SIG-M5 treated with dmso at 0.1 percent for 504 hours (cell line): ENCODE measurements at regions not wholly inside any gene's neighbourhood (a gene's known extent, or its start where the extent isn't known, plus 50 kb on each side); places are given as distances from the start of the nearest gene placed in this dataset.
"Not testable (repeated sequence)": the region's sequence is repeated elsewhere in the genome, so short reads cannot be mapped to it uniquely, and the experiment has no call there.

Source experiments
- DNase-seq: peaks from one replicate; lab custom pipeline; 2025; ENCODE audit not compliant: unreplicated experiment; lab: John Stamatoyannopoulos, UW

DNA sequence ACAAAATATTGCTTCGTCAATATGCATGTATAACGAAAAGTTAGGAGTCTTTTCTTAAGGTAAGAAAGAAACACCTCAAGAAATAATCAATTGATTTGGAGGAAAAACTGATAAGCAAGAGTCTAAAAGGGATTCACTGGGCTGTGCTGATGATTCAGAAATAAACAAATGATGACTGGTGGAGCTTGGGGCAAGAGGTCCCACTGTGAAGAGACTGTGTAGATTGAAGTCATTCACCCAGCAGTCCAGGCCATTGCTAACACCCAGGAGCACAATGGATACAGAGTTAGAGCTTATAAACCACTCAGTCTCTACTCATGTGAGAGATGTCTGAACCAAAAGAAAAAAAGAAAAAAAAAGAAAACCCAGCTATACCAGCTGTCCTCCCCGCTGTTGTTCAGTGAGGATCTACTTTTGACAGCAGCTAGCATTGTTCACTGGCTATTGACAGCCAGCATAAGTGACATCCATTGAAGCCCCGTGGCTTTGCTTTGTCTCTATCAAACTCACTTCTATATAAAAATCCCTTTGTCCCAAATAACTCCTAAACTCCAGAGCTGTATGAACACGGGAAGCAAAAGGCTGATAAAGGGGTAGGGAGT lies 255.5 kb downstream of the KCTD12 start:
- no peak for DNase-seq

DNA sequence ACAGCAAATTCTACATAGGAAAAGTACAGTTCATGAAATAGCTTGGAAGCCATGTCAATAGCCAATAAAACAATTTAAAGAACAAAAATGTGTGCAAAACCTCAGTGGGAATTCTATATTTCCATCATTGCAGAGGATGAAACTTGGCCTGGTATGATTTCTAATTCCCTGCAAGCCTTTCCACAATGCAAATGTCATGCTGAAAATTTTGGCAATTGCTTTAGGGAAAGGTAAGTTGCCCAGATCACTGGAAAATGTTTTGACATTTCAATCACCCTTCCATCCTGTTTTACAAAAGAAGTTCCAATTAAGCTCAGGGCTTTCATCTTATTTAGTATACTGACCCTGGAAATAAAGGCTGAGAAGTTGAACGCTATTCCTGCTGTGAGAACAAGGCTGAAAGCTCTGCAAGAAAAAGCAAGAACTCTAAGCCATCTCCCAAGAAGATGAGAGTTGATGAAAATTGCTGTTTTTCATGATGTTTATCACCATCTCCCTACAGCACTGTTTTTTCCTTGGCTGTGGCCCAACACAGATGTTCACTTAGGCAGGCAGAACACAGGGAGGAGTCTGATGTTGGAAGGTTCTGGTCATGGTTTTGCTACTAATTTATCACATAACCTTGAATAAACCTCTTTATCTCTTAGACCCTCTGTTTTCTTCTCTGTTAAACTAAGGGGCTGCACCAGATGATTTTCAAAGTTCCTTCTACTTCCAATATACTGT lies 263.7 kb downstream of the KCTD12 start:
- no peak for DNase-seq

- DNase-seq, result no peak
Observed at GRCh38 chr13:76621705-76622104, 264.5 kb downstream of the KCTD12 start.

GRCh38 chr13:76620036-76620435 lies 266.2 kb downstream of the KCTD12 start:
- no peak for DNase-seq

- DNase-seq, result no peak
Observed at GRCh38 chr13:76619631-76620030, 266.6 kb downstream of the KCTD12 start.

GRCh38 chr13:76610819-76611415 lies 275.3 kb downstream of the KCTD12 start:
- no peak for DNase-seq

- DNase-seq, result no peak
Observed at GRCh38 chr13:76609643-76610042, 276.6 kb downstream of the KCTD12 start.

GRCh38 chr13:76607866-76608265 lies 278.3 kb downstream of the KCTD12 start:
- DNase-seq, result no peak

- DNase-seq, result no peak
Observed at GRCh38 chr13:76600081-76600480, 286.1 kb downstream of the KCTD12 start.

DNA sequence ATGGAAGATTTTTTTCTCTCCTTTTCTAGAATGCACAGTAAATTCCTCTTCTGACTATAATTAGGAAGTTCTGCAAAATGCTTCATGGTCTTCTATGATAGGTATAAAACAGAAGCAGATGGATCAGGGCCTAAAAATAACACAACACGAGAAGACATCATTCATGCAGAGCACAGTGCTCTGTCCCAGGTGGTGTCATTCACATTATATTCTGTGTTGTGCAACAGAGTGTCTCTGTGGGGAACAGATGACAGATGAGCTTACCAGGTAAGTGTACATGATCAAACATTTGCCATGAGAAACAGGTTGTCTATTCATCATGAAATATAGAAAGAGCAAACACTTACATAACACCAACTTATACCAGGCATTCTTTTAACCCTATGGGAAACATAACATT lies 288.3 kb downstream of the KCTD12 start:
- DNase-seq, result no peak

DNA sequence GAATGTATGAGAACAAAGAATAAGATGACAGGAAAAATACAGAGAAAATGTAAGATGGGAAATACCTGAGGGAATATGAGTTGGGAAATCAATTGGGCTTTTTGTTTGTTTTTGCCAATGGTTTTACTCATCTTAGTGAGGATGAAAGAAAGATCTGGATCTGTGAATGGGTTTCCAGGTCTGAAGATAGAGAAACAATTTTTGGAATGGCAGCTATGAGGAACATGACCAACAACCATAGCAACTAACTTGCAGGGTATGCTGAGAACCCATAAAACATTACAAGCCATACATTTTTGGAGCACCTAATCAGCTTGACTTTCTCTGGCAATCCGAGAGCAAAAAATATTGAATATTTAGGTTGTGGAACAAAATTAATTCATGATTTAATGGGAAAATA lies 290.0 kb downstream of the KCTD12 start:
- DNase-seq, result no peak

GRCh38 chr13:76594435-76594834 lies 291.8 kb downstream of the KCTD12 start:
- no peak for DNase-seq

DNA sequence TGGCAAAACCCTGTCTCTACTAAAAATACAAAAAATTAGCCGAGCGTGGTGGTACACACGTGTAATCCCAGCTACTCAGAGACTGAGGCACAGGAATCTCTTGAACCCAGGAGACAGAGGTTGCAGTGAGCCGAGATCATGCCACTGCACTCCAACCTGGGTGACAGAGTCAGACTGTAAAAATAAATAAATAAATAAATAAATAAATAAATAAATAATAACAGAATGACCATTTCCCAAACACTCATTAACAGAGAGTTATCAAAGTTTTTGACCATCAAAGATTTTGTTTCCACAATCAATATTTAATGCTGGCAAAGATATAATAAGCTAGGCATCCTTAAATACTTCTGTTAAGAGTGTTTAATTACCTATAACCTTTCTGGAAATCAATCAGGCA lies 299.4 kb downstream of the KCTD12 start:
- DNase-seq, result no peak

- no peak for DNase-seq
Observed at GRCh38 chr13:76579701-76580100, 306.5 kb downstream of the KCTD12 start.

DNA sequence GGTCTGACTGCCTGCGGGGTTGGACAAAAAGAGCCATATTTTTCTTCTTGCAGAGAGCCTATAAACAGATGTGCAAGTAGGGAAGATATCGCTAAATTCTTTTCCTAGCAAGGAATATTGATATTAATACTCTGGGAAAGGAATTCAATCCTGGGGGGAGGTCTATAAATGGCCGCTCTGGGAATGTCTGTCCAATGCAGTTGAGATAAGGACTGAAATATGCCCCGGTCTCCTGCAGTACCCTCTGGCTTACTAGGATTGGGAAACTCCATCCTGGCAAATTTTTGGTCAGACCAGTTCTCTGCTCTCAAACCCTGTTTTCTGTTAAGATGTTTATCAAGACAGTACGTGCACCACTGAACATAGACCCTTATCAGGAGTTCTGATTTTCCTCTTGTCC lies 310.6 kb downstream of the KCTD12 start:
- not testable (repeated sequence) for DNase-seq

- DNase-seq, result no peak
Observed at GRCh38 chr13:76570510-76570971, 315.7 kb downstream of the KCTD12 start.

DNA sequence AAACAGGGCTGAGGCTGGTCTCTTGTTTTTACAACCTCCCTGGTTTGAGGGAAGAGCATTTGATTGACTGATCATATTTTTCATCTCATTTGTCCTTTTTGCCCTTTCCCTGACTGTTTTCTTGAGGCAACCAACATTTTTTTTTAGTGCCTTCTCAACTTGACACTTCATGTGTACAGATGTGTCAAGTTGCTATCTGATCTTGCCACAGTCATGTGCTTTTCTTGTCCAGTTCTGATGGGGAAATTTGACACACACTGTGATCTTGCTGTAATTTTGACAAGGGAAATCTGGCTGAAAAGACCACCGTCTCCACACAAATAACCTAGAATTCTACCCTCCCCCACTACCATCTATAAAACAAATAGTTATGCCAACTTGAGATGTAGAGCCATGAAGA lies 329.6 kb downstream of the KCTD12 start:
- no peak for DNase-seq

- no peak for DNase-seq
Observed at GRCh38 chr13:76552807-76553206, 333.4 kb downstream of the KCTD12 start.

DNA sequence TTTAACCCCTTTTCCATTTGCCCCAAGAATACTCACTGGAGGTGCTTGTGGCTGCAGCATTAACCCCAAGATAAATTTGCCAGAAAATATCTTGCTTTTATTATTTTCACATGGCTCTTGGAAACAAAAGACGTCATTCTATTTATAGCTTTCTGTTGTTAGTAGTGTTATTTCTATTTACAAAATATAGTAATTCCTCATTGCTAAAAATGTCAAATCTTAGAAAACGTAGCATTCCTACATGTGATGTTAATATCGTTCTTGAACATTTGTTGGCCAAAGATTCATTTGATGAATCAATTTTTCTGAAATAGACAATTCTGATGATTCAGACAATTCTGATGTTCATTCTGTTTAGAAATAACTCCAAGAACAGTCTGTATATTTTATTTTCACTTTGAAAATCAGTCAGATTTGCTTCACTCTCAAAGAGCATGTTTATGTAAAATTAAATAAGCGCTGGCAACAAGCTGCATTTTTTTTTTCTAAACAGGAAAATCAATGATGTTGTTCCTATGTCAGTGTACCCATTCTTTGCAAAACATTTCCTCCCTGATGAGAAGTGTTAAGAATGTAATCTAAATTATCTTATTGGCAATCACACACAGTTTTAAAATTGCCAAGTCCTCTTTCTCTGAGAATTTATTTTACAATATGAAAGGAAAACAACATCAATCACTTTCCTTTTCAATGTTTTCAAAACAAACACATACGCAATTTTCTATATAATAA lies 334.0 kb downstream of the KCTD12 start:
- DNase-seq, result no peak

DNA sequence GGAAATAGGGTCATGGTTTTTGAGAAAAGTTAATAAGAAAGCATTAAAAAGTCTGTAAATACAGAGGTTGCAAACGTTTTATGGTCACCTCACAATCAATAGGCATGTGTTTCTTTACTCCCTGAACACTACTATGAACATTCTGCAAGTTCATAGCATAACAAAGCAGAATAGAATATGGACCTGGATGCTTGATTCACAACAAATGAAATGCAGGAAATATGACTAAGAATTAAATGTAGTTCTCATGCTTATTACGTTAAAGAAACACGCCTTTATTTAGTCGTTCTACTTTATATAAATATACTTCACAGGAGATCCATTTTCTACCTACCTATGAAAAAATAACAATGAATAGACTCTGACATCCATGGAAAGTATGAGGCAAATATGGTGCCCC lies 344.0 kb downstream of the KCTD12 start:
- DNase-seq, result no peak

DNA sequence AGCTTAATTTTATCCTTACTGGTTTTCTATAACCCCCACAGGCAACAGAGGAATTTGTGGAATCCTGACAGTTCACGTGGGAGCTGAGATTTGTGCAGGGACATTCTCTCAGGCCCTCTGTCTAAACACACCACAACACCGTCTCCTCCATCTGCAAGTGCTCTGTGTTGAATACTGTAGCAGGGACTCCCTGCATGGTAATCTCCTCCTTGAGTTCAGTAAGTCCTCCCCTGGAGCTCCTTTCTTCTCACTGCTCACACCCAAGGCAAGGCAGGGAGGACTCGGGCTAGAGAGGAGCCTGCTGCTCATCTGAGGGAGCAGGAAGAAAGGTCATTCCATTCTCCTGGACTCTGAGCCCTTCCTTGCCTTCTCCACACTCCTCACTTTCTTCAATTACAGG lies 348.2 kb downstream of the KCTD12 start:
- DNase-seq, result no peak

GRCh38 chr13:76533251-76533650 lies 353.0 kb downstream of the KCTD12 start:
- no peak for DNase-seq
